B cell (primary cell): ENCODE measurements at regions not wholly inside any gene's neighbourhood (a gene's known extent, or its start where the extent isn't known, plus 50 kb on each side); places are given as distances from the start of the nearest gene placed in this dataset.

Experiments used
- EZH2 ChIP-seq: IDR thresholded peaks from 2 replicates; pipeline ENCODE4 v1.6.1; 2012; ENCODE audit warnings: borderline replicate concordance, low read depth, mild to moderate bottlenecking, moderate library complexity, low read length; ENCODE audit not compliant: insufficient read depth, poor library complexity, severe bottlenecking
- TF ChIP-seq, protein P1 (sequence below): fragments of 200-600 bp; IDR thresholded peaks from one replicate; pipeline ENCODE4 v1.8.0; 2022; ENCODE audit warnings: antibody characterized with exemption, mild to moderate bottlenecking

DNA sequence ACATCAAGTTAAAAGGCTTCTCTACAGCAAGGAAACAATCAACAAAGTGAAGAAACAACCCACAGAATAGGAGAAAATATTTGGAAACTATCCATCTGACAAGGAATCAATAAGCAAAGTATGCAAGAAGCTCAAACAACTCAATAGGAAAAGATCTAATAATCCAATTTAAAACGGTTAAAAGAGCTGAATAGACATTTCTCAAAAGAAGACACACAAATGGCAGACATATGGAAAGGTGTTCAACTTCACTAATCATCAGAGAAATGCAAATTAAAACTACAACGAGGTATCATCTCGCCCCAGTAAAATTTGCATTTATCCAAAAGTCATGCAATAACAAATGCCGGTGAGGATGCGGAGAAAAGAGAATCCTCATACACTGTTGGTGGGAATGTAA, 82.2 kb upstream of the NECTIN3 start:
- TF ChIP-seq, protein P1, sequence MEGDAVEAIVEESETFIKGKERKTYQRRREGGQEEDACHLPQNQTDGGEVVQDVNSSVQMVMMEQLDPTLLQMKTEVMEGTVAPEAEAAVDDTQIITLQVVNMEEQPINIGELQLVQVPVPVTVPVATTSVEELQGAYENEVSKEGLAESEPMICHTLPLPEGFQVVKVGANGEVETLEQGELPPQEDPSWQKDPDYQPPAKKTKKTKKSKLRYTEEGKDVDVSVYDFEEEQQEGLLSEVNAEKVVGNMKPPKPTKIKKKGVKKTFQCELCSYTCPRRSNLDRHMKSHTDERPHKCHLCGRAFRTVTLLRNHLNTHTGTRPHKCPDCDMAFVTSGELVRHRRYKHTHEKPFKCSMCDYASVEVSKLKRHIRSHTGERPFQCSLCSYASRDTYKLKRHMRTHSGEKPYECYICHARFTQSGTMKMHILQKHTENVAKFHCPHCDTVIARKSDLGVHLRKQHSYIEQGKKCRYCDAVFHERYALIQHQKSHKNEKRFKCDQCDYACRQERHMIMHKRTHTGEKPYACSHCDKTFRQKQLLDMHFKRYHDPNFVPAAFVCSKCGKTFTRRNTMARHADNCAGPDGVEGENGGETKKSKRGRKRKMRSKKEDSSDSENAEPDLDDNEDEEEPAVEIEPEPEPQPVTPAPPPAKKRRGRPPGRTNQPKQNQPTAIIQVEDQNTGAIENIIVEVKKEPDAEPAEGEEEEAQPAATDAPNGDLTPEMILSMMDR = no peak
- TF ChIP-seq EZH2 = no peak
